Mesenchymal stem cell (in vitro differentiated cells and primary cell): ENCODE measurements at regions not wholly inside any gene's neighbourhood (a gene's known extent, or its start where the extent isn't known, plus 50 kb on each side); places are given as distances from the start of the nearest gene placed in this dataset.
A peak's percentile ranks its signal among the peaks of the same experiment; 100 is the strongest.

Experiments used
- DNase-seq: peaks from one replicate; pipeline ENCODE4 v3.0.0-alpha.2; 2013
- H2AFZ ChIP-seq: one replicate; pipeline ENCODE4 v1.6.1; 2013; ENCODE audit warnings: low read depth, mild to moderate bottlenecking, control low read depth, inconsistent platforms, low read length, moderate library complexity
- H2AK5ac ChIP-seq: 2 replicates; pipeline ENCODE4 v1.6.1; 2013; ENCODE audit warnings: low read length, moderate library complexity, mild to moderate bottlenecking, inconsistent platforms; ENCODE audit not compliant: severe bottlenecking
- H2BK120ac ChIP-seq: one replicate; pipeline ENCODE4 v1.6.1; 2013; ENCODE audit warnings: low read depth, mild to moderate bottlenecking, inconsistent platforms, low read length, moderate library complexity
- H2BK12ac ChIP-seq, 2 experiments: one replicate each; pipeline ENCODE4 v1.6.1; 2013; ENCODE audit warnings: inconsistent platforms in 2 of 2, low read length in 2 of 2, mild to moderate bottlenecking in 2 of 2, moderate library complexity in 2 of 2, control low read depth in 1 of 2
- H2BK15ac ChIP-seq: one replicate; pipeline ENCODE4 v1.6.1; 2013; ENCODE audit warnings: mild to moderate bottlenecking, low read depth, inconsistent platforms; ENCODE audit not compliant: poor library complexity, severe bottlenecking
- H2BK5ac ChIP-seq: 2 replicates; pipeline ENCODE4 v1.6.1; 2013; ENCODE audit warnings: low read depth, mild to moderate bottlenecking, low read length, control low read depth, inconsistent platforms; ENCODE audit not compliant: poor library complexity, severe bottlenecking
- H3K14ac ChIP-seq, 2 experiments: one replicate each; pipeline ENCODE4 v1.6.1; 2013; ENCODE audit warnings: inconsistent platforms in 2 of 2, low read length in 2 of 2, control low read depth in 1 of 2, mild to moderate bottlenecking in 1 of 2, moderate library complexity in 1 of 2
- H3K18ac ChIP-seq, 2 experiments: one replicate each; pipeline ENCODE4 v1.6.1; 2013; ENCODE audit warnings: inconsistent platforms in 2 of 2, low read length in 2 of 2, control low read depth in 1 of 2, low read depth in 1 of 2, mild to moderate bottlenecking in 1 of 2
- H3K23ac ChIP-seq, 2 experiments: one replicate each; pipeline ENCODE4 v1.6.1; 2013; ENCODE audit warnings: inconsistent platforms in 2 of 2, low read length in 2 of 2, mild to moderate bottlenecking in 2 of 2, moderate library complexity in 2 of 2, control low read depth in 1 of 2
- H3K27ac ChIP-seq: 2 replicates; pipeline ENCODE4 v1.5.1; 2013; ENCODE audit warnings: mild to moderate bottlenecking, moderate library complexity, low read length, control low read depth, inconsistent platforms; ENCODE audit not compliant: poor library complexity, severe bottlenecking
- H3K27me3 ChIP-seq, 2 experiments: 2 replicates each; pipeline versions ENCODE4 v1.6.1 to v1.7.0; 2013; ENCODE audit warnings: low read length in 2 of 2, mild to moderate bottlenecking in 2 of 2, moderate library complexity in 2 of 2, control low read depth in 1 of 2, inconsistent platforms in 1 of 2; ENCODE audit not compliant: control insufficient read depth in 1 of 2, insufficient read depth in 1 of 2
- H3K36me3 ChIP-seq, 2 experiments: 2 replicates each; pipeline versions ENCODE4 v1.6.1 to v1.7.0; 2013; ENCODE audit warnings: low read length in 2 of 2, control low read depth in 1 of 2, inconsistent platforms in 1 of 2, low read depth in 1 of 2, mild to moderate bottlenecking in 1 of 2; ENCODE audit not compliant: insufficient read depth in 2 of 2, control insufficient read depth in 1 of 2
- H3K4ac ChIP-seq, 2 experiments: one replicate each; pipeline ENCODE4 v1.6.1; 2013; ENCODE audit warnings: inconsistent platforms in 2 of 2, low read length in 2 of 2, mild to moderate bottlenecking in 2 of 2, moderate library complexity in 2 of 2, control low read depth in 1 of 2, low read depth in 1 of 2
- H3K4me1 ChIP-seq: 2 replicates; pipeline ENCODE4 v1.6.1; 2013; ENCODE audit warnings: low read depth, low read length, control low read depth; ENCODE audit not compliant: control insufficient read depth, insufficient read depth
- H3K4me2 ChIP-seq: 2 replicates; pipeline ENCODE4 v1.6.1; 2013; ENCODE audit warnings: low read length, mild to moderate bottlenecking, inconsistent platforms; ENCODE audit not compliant: poor library complexity, severe bottlenecking
- H3K4me3 ChIP-seq, 2 experiments: 2 replicates each; pipeline versions ENCODE4 v1.5.1 to v1.7.0; 2013; ENCODE audit warnings: low read length in 2 of 2, mild to moderate bottlenecking in 2 of 2, control low read depth in 1 of 2, low read depth in 1 of 2; ENCODE audit not compliant: insufficient read depth in 1 of 2
- H3K79me1 ChIP-seq: replicated peaks from 2 replicates; pipeline ENCODE4 v1.6.1; 2013; ENCODE audit warnings: mild to moderate bottlenecking, control low read depth, low read length, inconsistent platforms; ENCODE audit not compliant: poor library complexity, severe bottlenecking
- H3K9ac ChIP-seq: 2 replicates; pipeline ENCODE4 v1.7.0; 2013; ENCODE audit warnings: mild to moderate bottlenecking, low read length, moderate library complexity
- H3K9me3 ChIP-seq: 2 replicates; pipeline ENCODE4 v1.7.0; 2013; ENCODE audit warnings: mild to moderate bottlenecking, low read length; ENCODE audit not compliant: control insufficient read depth
- H4K8ac ChIP-seq: one replicate; pipeline ENCODE4 v1.6.1; 2013; ENCODE audit warnings: inconsistent platforms, mild to moderate bottlenecking, low read length, moderate library complexity
- H4K91ac ChIP-seq: one replicate; pipeline ENCODE4 v1.6.1; 2013; ENCODE audit warnings: mild to moderate bottlenecking, low read length, inconsistent platforms
- WGBS: methylation state at CpG from one replicate; pipeline ENCODE4 v1.1.7; 2013; ENCODE audit warnings: mixed read lengths; 5-methylcytosine and 5-hydroxymethylcytosine counted together

- Histone ChIP-seq H3K27me3 (peaks cover 0 to 13% of the 10 kb centered on the region in 2 experiments), H2BK120ac (no peak overlapping the region), H3K27ac (no peak overlapping the region), H2AFZ (no peak overlapping the region), H3K18ac (no peak overlapping the region), H2BK12ac (no peak overlapping the region), H3K9me3 (peaks cover 5% of the 10 kb centered on the region), H4K91ac (no peak overlapping the region), H3K9ac (no peak overlapping the region), H4K8ac (peak overlapping the region; percentile 14), H3K79me1 (no peaks in the 10 kb centered on the region), H3K4ac (no peak overlapping the region), H3K4me3 (no peak overlapping the region), H2AK5ac (no peak overlapping the region), H2BK5ac (no peak overlapping the region), H2BK15ac (no peak overlapping the region), H3K36me3 (no peaks in the 10 kb centered on the region), H3K23ac (no peak overlapping the region), H3K14ac (no peak overlapping the region), H3K4me1 (peaks cover 3% of the 10 kb centered on the region), H3K4me2 (no peak overlapping the region)
- WGBS: 92% methylated on average over 3 of the region's 3 CpGs
- no peak for DNase-seq
These were observed 201.0 kb upstream of the VLDLR start for GRCh38 chr9:2420543-2420942.

- H3K23ac ChIP-seq: no peak overlapping the region
- H3K9me3 ChIP-seq: peaks cover 5% of the 10 kb centered on the region
- H3K27me3 ChIP-seq: peaks cover 0 to 18% of the 10 kb centered on the region in 2 experiments
- no peaks in the 10 kb centered on the region for H3K4me1 ChIP-seq
- no peak overlapping the region for H2BK120ac ChIP-seq
- no peak overlapping the region for H3K4me2 ChIP-seq
- H4K91ac ChIP-seq: no peak overlapping the region
- H3K4me3 ChIP-seq: no peak overlapping the region
- 67% methylated on average over 1 of the region's 2 CpGs for WGBS
- no peak overlapping the region for H3K9ac ChIP-seq
- H2BK5ac ChIP-seq: no peak overlapping the region
- no peak overlapping the region for H3K4ac ChIP-seq
- H3K18ac ChIP-seq: no peak overlapping the region
- H2BK15ac ChIP-seq: no peak overlapping the region
- H2BK12ac ChIP-seq: no peak overlapping the region
- no peak overlapping the region for H3K27ac ChIP-seq
- H3K79me1 ChIP-seq: no peaks in the 10 kb centered on the region
- no peak overlapping the region for H2AK5ac ChIP-seq
- H4K8ac ChIP-seq: no peak overlapping the region
- no peak overlapping the region for H2AFZ ChIP-seq
- H3K14ac ChIP-seq: no peak overlapping the region
- no peaks in the 10 kb centered on the region for H3K36me3 ChIP-seq
- no peak for DNase-seq
These were observed 197.0 kb upstream of the VLDLR start for GRCh38 chr9:2424619-2425033.

- Histone ChIP-seq H2BK5ac (no peak overlapping the region), H4K8ac (no peak overlapping the region), H3K27me3 (peaks cover 0 to 12% of the 10 kb centered on the region in 2 experiments), H3K9me3 (peaks cover 5% of the 10 kb centered on the region), H3K23ac (no peak overlapping the region), H3K9ac (no peak overlapping the region), H3K4me2 (no peak overlapping the region), H3K18ac (no peak overlapping the region), H2AK5ac (no peak overlapping the region), H3K27ac (no peak overlapping the region), H2AFZ (no peak overlapping the region), H2BK12ac (no peak overlapping the region), H3K79me1 (no peaks in the 10 kb centered on the region), H3K4ac (no peak overlapping the region), H3K4me3 (no peak overlapping the region), H2BK15ac (no peak overlapping the region), H3K4me1 (no peaks in the 10 kb centered on the region), H3K36me3 (no peaks in the 10 kb centered on the region), H2BK120ac (no peak overlapping the region), H3K14ac (no peak overlapping the region), H4K91ac (no peak overlapping the region)
- no CpG with 5 or more reads among the region's 2 CpGs for WGBS
- DNase-seq: no peak
These were observed 195.9 kb upstream of the VLDLR start for GRCh38 chr9:2425676-2426075.

- Histone ChIP-seq H3K9ac (no peak overlapping the region), H3K23ac (no peak overlapping the region), H2BK15ac (no peak overlapping the region), H3K4ac (no peak overlapping the region), H2BK5ac (no peak overlapping the region), H2AK5ac (no peak overlapping the region), H2AFZ (no peak overlapping the region), H4K91ac (no peak overlapping the region), H3K79me1 (no peaks in the 10 kb centered on the region), H4K8ac (no peak overlapping the region), H3K4me2 (no peak overlapping the region), H3K18ac (no peak overlapping the region), H3K4me1 (no peaks in the 10 kb centered on the region), H3K27ac (no peak overlapping the region), H3K14ac (no peak overlapping the region), H3K36me3 (no peaks in the 10 kb centered on the region), H3K27me3 (peaks cover 0 to 9% of the 10 kb centered on the region in 2 experiments), H3K4me3 (no peak overlapping the region), H2BK120ac (no peak overlapping the region), H2BK12ac (no peak overlapping the region), H3K9me3 (peaks cover 5% of the 10 kb centered on the region)
- WGBS: 69% methylated on average over 7 of the region's 10 CpGs
- no peak for DNase-seq
These were observed 194.3 kb upstream of the VLDLR start for GRCh38 chr9:2427120-2427891.
